ENCODE measurements at regions not wholly inside any gene's neighbourhood (a gene's known extent, or its start where the extent isn't known, plus 50 kb on each side); places are given as distances from the start of the nearest gene placed in this dataset.

GRCh38 chr4:38317041-38317674 lies 346.8 kb upstream of the KLF3 start:
- ChIA-PET CTCF (interaction anchor here (1.1 to 1.6 kb wide), 2 partner anchors 138 to 358 kb away, joined by 4 to 5 read pairs; no protein-coding TSS in a partner anchor), POLR2A (interaction anchor here (0.6 to 0.7 kb wide), 2 partner anchors 15 to 138 kb away, joined by 3 read pairs; no protein-coding TSS in a partner anchor)
- no peak overlapping the region for H3K27ac Mint-ChIP-seq
- peaks cover 2% of the 10 kb centered on the region for H3K27me3 Mint-ChIP-seq
- intact Hi-C loops (cut with micrococcal nuclease) = loop anchor here (5.0 to 10.0 kb wide), 3 partner anchors 252 to 418 kb away; no protein-coding TSS in a partner anchor
- TF ChIP-seq CTCF (IDR thresholded peaks at IDR 0.05) = no peak
- no peaks in the 10 kb centered on the region for H3K36me3 Mint-ChIP-seq (ENCODE audit: low read depth)
- H3K4me3 Mint-ChIP-seq = no peak overlapping the region
- DNase-seq = no peak
- peaks cover 36% of the 10 kb centered on the region for H3K4me1 Mint-ChIP-seq (ENCODE audit: low read depth)
- peaks cover 4% of the 10 kb centered on the region for H3K9me3 Mint-ChIP-seq
- ATAC-seq = no peak

GRCh38 chr4:38318737-38319455 lies 345.1 kb upstream of the KLF3 start:
- Mint-ChIP-seq H3K36me3 (ENCODE audit: low read depth) (no peaks in the 10 kb centered on the region), H3K27ac (peak overlapping the region; percentile 89), H3K9me3 (peaks cover under 1% of the 10 kb centered on the region), H3K27me3 (no peaks in the 10 kb centered on the region), H3K4me3 (peak overlapping the region; percentile 76), H3K4me1 (ENCODE audit: low read depth) (peaks cover 40% of the 10 kb centered on the region)
- TF ChIP-seq CTCF (IDR thresholded peaks at IDR 0.05) = no peak
- DNase-seq (peak; percentile 78), ATAC-seq (peak; percentile 85)
- ChIA-PET CTCF (interaction anchor here (0.7 to 3.9 kb wide), 32 partner anchors 9 to 412 kb away, joined by 3 to 67 read pairs (median 4); no protein-coding TSS in a partner anchor), POLR2A (interaction anchor here (1.0 to 3.2 kb wide), 6 partner anchors 8 to 346 kb away, joined by 3 to 12 read pairs (median 4); no protein-coding TSS in a partner anchor)
- intact Hi-C loops (cut with micrococcal nuclease) = loop anchor here (5.0 to 10.0 kb wide), 3 partner anchors 254 to 416 kb away; no protein-coding TSS in a partner anchor

- peaks cover 39% of the 10 kb centered on the region for H3K4me1 Mint-ChIP-seq (ENCODE audit: low read depth)
- peak; percentile 96 for DNase-seq
- peaks cover 6% of the 10 kb centered on the region for H3K9me3 Mint-ChIP-seq
- peak overlapping the region; percentile 76 for H3K4me3 Mint-ChIP-seq
- ChIA-PET CTCF (interaction anchor here (0.6 to 3.9 kb wide), 42 partner anchors 10 to 536 kb away, joined by 3 to 67 read pairs (median 4); no protein-coding TSS in a partner anchor), POLR2A (interaction anchor here (0.9 to 3.2 kb wide), 7 partner anchors 9 to 353 kb away, joined by 3 to 12 read pairs (median 3); no protein-coding TSS in a partner anchor)
- TF ChIP-seq CTCF (IDR thresholded peaks at IDR 0.05) = peak; percentile 96
- H3K36me3 Mint-ChIP-seq (ENCODE audit: low read depth) = peaks cover 3% of the 10 kb centered on the region
- H3K27ac Mint-ChIP-seq = peak overlapping the region; percentile 89
- intact Hi-C loops (cut with micrococcal nuclease) = loop anchor here (5.0 to 10.0 kb wide), 4 partner anchors 255 to 415 kb away; no protein-coding TSS in a partner anchor
- no peaks in the 10 kb centered on the region for H3K27me3 Mint-ChIP-seq
- peak; percentile 86 for ATAC-seq
Measured at GRCh38 chr4:38319456-38320342, 344.3 kb upstream of the KLF3 start.

- peak overlapping the region; percentile 45 for H3K27ac Mint-ChIP-seq
- H3K27me3 Mint-ChIP-seq = no peaks in the 10 kb centered on the region
- no peak overlapping the region for H3K4me3 Mint-ChIP-seq
- peaks cover 3% of the 10 kb centered on the region for H3K36me3 Mint-ChIP-seq (ENCODE audit: low read depth)
- DNase-seq (no peak), ATAC-seq (no peak)
- intact Hi-C loops (cut with micrococcal nuclease) = loop anchor here (5.0 kb wide), 1 partner anchor 357 kb away; no protein-coding TSS in a partner anchor
- ChIA-PET CTCF (interaction anchor here (0.8 to 3.9 kb wide), 21 partner anchors 9 to 536 kb away, joined by 3 to 67 read pairs (median 6); no protein-coding TSS in a partner anchor), POLR2A (interaction anchor here (1.0 to 3.2 kb wide), 3 partner anchors 10 to 345 kb away, joined by 3 to 12 read pairs (median 4); no protein-coding TSS in a partner anchor)
- no peak for TF ChIP-seq CTCF (IDR thresholded peaks at IDR 0.05)
- H3K4me1 Mint-ChIP-seq (ENCODE audit: low read depth) = peaks cover 39% of the 10 kb centered on the region
- peaks cover 6% of the 10 kb centered on the region for H3K9me3 Mint-ChIP-seq
Measured at GRCh38 chr4:38320343-38320695, 343.7 kb upstream of the KLF3 start.

Measured in activated CD8-positive, alpha-beta T cell treated with anti-CD3 and anti-CD28 coated beads for 36 hours (primary cell).